ENCODE measurements at regions not wholly inside any gene's neighbourhood (a gene's known extent, or its start where the extent isn't known, plus 50 kb on each side); places are given as distances from the start of the nearest gene placed in this dataset.

DNA sequence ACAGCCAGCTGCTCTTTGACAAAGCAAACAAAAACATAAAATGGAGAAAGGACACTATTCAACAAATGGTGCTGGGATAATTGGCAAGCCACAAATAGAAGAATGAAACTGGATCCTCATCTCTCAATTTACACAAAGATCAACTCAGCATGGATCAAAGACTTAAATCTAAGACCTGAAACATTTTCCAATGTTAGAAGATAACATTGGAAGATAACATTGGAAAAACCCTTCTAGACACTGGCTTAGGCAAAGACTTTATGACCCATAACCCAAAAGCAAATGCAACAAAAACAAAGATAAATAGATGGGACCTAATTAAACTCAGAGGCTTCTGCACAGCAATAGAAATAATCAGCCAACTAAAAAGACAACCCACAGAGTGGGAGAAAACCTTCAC, 425.7 kb upstream of the SEMA3D start:
- Histone ChIP-seq H3K27ac (no peak overlapping the region), H3K4me1 (no peaks in the 10 kb centered on the region), H3K36me3 (no peaks in the 10 kb centered on the region), H3K9me3 (no peaks in the 10 kb centered on the region), H3K4me3 (no peak overlapping the region), H3K27me3 (no peaks in the 10 kb centered on the region)
- DNase-seq: no peak
- intact Hi-C loops (cut with DNase I): no loop called here
- TF ChIP-seq, protein P1, sequence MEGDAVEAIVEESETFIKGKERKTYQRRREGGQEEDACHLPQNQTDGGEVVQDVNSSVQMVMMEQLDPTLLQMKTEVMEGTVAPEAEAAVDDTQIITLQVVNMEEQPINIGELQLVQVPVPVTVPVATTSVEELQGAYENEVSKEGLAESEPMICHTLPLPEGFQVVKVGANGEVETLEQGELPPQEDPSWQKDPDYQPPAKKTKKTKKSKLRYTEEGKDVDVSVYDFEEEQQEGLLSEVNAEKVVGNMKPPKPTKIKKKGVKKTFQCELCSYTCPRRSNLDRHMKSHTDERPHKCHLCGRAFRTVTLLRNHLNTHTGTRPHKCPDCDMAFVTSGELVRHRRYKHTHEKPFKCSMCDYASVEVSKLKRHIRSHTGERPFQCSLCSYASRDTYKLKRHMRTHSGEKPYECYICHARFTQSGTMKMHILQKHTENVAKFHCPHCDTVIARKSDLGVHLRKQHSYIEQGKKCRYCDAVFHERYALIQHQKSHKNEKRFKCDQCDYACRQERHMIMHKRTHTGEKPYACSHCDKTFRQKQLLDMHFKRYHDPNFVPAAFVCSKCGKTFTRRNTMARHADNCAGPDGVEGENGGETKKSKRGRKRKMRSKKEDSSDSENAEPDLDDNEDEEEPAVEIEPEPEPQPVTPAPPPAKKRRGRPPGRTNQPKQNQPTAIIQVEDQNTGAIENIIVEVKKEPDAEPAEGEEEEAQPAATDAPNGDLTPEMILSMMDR (IDR thresholded peaks at IDR 0.05): no peak
- ATAC-seq: no peak

DNA sequence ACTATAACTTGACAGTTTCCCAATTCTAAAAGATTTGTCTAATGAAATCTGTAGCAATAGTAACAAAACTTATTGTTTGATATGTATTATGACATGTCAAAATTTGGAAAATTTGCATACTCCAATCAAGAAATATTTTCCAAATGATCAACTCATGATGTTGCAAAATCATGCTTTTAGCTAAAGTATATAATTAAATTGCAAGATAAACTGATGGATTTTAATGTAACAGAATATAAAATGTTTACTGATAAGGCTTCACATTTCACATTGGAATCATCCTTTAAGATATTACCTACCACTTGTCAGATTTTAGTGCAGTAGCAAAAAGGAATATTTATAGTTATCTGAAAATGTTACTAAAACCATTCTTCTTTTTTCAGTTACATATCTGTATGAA, 421.9 kb upstream of the SEMA3D start:
- Histone ChIP-seq H3K9me3 (no peaks in the 10 kb centered on the region), H3K4me1 (no peaks in the 10 kb centered on the region), H3K36me3 (no peaks in the 10 kb centered on the region), H3K27me3 (no peaks in the 10 kb centered on the region), H3K4me3 (no peak overlapping the region), H3K27ac (no peak overlapping the region)
- TF ChIP-seq, protein P1 (IDR thresholded peaks at IDR 0.05): no peak
- intact Hi-C loops (cut with DNase I): no loop called here
- DNase-seq (no peak), ATAC-seq (no peak)

DNA sequence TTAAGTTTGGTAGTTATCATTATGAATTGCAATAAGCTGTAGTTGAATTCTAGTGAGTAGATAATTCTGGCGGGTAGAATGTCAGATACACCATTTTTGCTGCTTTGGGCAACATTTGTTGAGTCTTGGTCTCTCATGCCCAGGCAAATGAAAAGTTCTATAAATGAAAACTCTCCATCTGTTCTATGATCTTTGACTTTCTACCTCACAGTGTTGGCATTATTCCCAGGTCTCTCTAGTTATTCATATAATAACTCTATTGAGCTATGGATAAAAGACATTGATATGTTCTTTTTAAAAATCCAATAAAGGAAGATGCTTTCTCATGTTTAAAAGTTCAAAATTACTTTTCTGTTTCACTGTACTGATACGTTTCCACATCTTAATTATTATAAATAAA, 415.3 kb upstream of the SEMA3D start:
- H3K27me3 ChIP-seq: no peaks in the 10 kb centered on the region
- H3K9me3 ChIP-seq: no peaks in the 10 kb centered on the region
- no peaks in the 10 kb centered on the region for H3K36me3 ChIP-seq
- H3K4me3 ChIP-seq: no peak overlapping the region
- TF ChIP-seq, protein P1 (IDR thresholded peaks at IDR 0.05): no peak
- intact Hi-C loops (cut with DNase I): no loop called here
- no peak overlapping the region for H3K27ac ChIP-seq
- DNase-seq: no peak
- no peak for ATAC-seq
- H3K4me1 ChIP-seq: no peaks in the 10 kb centered on the region

DNA sequence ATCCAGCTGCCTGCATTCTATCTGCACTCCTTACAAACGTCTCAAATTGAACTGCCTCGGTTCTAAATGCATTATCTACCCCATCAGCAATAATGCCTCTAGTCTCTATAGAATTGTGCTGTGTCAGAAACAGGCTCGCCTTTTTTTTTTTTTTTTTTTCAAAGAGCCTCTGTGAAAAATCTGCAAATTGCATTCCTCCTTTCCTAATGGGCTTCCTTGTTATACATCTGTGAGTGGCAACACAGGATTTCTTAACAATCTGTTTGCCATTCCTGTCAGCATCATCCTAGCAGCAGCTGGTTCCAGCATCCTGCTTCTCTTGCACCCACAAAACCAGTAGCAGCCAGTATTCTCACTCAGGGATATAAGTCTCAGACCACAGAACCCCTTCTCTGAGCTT, 413.5 kb upstream of the SEMA3D start:
- intact Hi-C loops (cut with DNase I): no loop called here
- Histone ChIP-seq H3K36me3 (no peaks in the 10 kb centered on the region), H3K9me3 (no peaks in the 10 kb centered on the region), H3K27me3 (no peaks in the 10 kb centered on the region), H3K4me1 (peaks cover 5% of the 10 kb centered on the region), H3K27ac (no peak overlapping the region), H3K4me3 (no peak overlapping the region)
- DNase-seq (no peak), ATAC-seq (no peak)
- TF ChIP-seq, protein P1 (IDR thresholded peaks at IDR 0.05): no peak

DNA sequence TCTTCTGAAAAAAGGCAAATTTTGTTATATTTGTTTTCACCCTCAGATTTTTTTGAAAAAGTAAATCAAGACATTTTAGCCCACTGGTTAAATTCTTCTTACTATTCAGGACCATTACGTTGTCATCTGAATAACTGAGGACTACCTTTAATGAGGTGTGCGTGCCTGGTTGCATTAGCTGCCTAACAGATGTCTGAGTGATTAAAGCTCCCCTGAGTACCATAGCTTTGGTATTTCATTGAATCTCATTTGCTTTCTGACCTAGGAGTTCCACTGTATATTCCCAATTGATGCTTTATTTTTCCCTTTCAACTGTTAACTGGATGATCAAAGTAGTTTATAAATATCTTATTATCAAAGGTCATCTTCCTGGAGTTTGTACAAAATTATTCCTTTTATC, 410.0 kb upstream of the SEMA3D start:
- H3K4me3 ChIP-seq: no peak overlapping the region
- no peaks in the 10 kb centered on the region for H3K36me3 ChIP-seq
- intact Hi-C loops (cut with DNase I): no loop called here
- H3K4me1 ChIP-seq: peaks cover 6% of the 10 kb centered on the region
- ATAC-seq (no peak), DNase-seq (no peak)
- no peak overlapping the region for H3K27ac ChIP-seq
- H3K27me3 ChIP-seq: no peaks in the 10 kb centered on the region
- TF ChIP-seq, protein P1 (IDR thresholded peaks at IDR 0.05): no peak
- no peaks in the 10 kb centered on the region for H3K9me3 ChIP-seq

DNA sequence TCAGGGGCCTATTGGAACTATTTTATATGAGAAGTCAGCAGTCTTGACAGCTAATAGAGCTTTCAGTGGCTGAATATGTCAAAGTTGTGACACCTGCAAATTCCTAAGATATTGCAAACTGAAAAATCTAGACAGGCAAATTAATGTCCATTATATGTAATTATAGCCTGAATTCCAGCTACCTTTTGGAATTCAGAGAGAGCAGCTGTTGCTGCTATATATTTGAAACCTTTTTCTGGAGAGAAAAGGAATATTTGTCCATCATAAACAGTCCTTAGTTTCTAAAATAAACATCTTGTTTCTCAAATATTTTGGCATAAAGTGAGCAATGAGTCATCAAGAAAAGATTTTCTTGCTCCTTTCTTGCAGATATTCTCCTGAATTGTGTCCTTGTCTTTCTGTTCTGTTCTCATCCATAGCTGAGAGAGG, 408.9 kb upstream of the SEMA3D start:
- Histone ChIP-seq H3K27me3 (no peaks in the 10 kb centered on the region), H3K4me1 (peaks cover 6% of the 10 kb centered on the region), H3K9me3 (no peaks in the 10 kb centered on the region), H3K27ac (no peak overlapping the region), H3K36me3 (no peaks in the 10 kb centered on the region), H3K4me3 (no peak overlapping the region)
- ATAC-seq (no peak), DNase-seq (no peak)
- intact Hi-C loops (cut with DNase I): no loop called here
- TF ChIP-seq, protein P1 (IDR thresholded peaks at IDR 0.05): no peak

All from upper lobe of right lung (tissue), 1 donor.